Smooth muscle cell (in vitro differentiated cells): ENCODE measurements at regions not wholly inside any gene's neighbourhood (a gene's known extent, or its start where the extent isn't known, plus 50 kb on each side); places are given as distances from the start of the nearest gene placed in this dataset.

Experiments used
- DNase-seq: peaks from one replicate; lab custom pipeline; 2025; ENCODE audit not compliant: unreplicated experiment; lab: John Stamatoyannopoulos, UW
- H2AFZ ChIP-seq: fragments of 200-600 bp; sonication (generic); 2 replicates; pipeline ENCODE4 v1.6.0; 2016; ENCODE audit warnings: antibody characterized with exemption, low read depth, mild to moderate bottlenecking
- H3F3A ChIP-seq: fragments of 200-600 bp; sonication (generic); 2 replicates; pipeline ENCODE4 v1.6.0; 2017; ENCODE audit warnings: antibody characterized with exemption, low read depth
- H3K27ac ChIP-seq: fragments of 200-600 bp; sonication (generic); 2 replicates; pipeline ENCODE4 v1.5.1; 2016; ENCODE audit warnings: low read depth, mild to moderate bottlenecking
- H3K27me3 ChIP-seq: fragments of 200-600 bp; sonication (generic); 2 replicates; pipeline ENCODE4 v1.6.1; 2016; ENCODE audit warnings: low read depth, mild to moderate bottlenecking
- H3K36me3 ChIP-seq: fragments of 200-600 bp; sonication (generic); 2 replicates; pipeline ENCODE4 v1.5.1; 2016; ENCODE audit warnings: low read depth
- H3K4me1 ChIP-seq: fragments of 200-600 bp; sonication (generic); 2 replicates; pipeline ENCODE4 v1.5.1; 2016; ENCODE audit warnings: low read depth
- H3K4me2 ChIP-seq: fragments of 200-600 bp; sonication (generic); 2 replicates; pipeline ENCODE4 v1.6.0; 2016; ENCODE audit warnings: mild to moderate bottlenecking
- H3K4me3 ChIP-seq: fragments of 200-600 bp; sonication (generic); 2 replicates; pipeline ENCODE4 v1.5.1; 2016; ENCODE audit warnings: mild to moderate bottlenecking
- H3K79me2 ChIP-seq: fragments of 200-600 bp; sonication (generic); 2 replicates; pipeline ENCODE4 v1.6.0; 2016; ENCODE audit warnings: low read depth, mild to moderate bottlenecking
- H3K9ac ChIP-seq: fragments of 200-600 bp; sonication (generic); 2 replicates; pipeline ENCODE4 v1.6.0; 2016; ENCODE audit warnings: low read depth
- H3K9me3 ChIP-seq: fragments of 200-600 bp; sonication (generic); replicated peaks from 2 replicates; pipeline ENCODE4 v1.5.1; 2016; ENCODE audit warnings: low read depth
- H4K20me1 ChIP-seq: fragments of 200-600 bp; sonication (generic); 2 replicates; pipeline ENCODE4 v1.6.0; 2016; ENCODE audit warnings: low read depth
- CTCF ChIP-seq: fragments of 200-600 bp; sonication (generic); IDR thresholded peaks from 2 replicates; pipeline ENCODE4 v1.5.1; 2017; ENCODE audit warnings: borderline replicate concordance, mild to moderate bottlenecking, antibody characterized with exemption; ENCODE audit not compliant: insufficient read depth, poor library complexity, severe bottlenecking
- WGBS: methylation state at CpG from one replicate; pipeline ENCODE4 v1.1.7; 2016; ENCODE audit warnings: low lambda C conversion rate; 5-methylcytosine and 5-hydroxymethylcytosine counted together

DNA sequence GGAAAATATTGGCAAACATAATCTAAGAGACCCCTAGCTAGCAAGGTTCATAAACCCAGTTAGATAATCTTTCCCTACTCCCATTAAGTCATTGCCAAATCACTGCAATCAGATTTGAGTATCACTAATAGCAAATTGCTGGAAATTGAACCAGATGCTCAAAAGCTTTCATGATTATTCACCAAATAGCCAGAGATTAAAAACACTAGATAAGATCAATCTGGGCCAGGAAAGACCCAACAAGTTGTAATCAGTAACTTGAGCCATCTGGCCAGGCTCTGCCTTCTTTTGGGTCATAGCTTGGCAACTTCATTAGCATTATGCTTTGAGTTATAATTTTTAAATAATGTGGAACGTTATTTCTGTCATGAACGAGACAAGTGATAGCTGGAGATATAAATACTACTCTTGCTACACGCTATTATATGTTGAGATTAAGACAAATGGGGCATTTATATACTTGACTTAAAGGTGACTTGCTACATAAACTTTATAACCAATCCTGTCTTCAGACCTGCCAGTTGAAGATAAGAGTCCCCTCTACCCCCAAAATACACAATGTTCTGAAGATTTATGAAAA lies 196.6 kb upstream of the EDNRA start:
- DNase-seq: no peak
- no peaks in the 10 kb centered on the region for H3K9me3 ChIP-seq
- WGBS: 90% methylated on average over 3 of the region's 3 CpGs
- H3K9ac ChIP-seq: no peak overlapping the region
- H3K27me3 ChIP-seq: no peaks in the 10 kb centered on the region
- H3K4me3 ChIP-seq: no peak overlapping the region
- H3K79me2 ChIP-seq: no peaks in the 10 kb centered on the region
- TF ChIP-seq CTCF: no peak
- no peaks in the 10 kb centered on the region for H4K20me1 ChIP-seq
- no peaks in the 10 kb centered on the region for H3K36me3 ChIP-seq
- no peak overlapping the region for H2AFZ ChIP-seq
- no peak overlapping the region for H3K4me2 ChIP-seq
- H3F3A ChIP-seq: no peaks in the 10 kb centered on the region
- H3K4me1 ChIP-seq: no peaks in the 10 kb centered on the region
- no peak overlapping the region for H3K27ac ChIP-seq

DNA sequence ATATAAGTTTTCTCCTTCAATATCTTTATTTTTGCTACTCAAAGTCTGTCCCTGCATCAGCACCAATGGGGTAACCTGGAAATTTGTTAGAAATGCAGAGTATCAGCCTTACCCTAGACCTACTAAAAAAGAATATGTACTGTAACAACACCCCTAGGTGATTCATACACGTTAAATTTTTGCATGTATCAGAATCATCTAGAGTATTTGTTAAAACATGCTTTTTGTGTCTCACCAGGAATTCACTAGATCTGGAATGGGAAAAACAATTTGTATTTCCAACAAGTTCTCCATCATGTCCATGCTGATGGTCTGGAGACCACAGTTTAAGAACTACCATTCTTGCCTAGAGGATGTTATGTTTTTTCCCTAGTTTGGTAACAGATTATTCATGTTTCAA lies 196.0 kb upstream of the EDNRA start:
- no peaks in the 10 kb centered on the region for H3K79me2 ChIP-seq
- no peak for DNase-seq
- H3K4me2 ChIP-seq: no peak overlapping the region
- no peaks in the 10 kb centered on the region for H3K9me3 ChIP-seq
- WGBS: 85% methylated on average over 1 of the region's 1 CpG
- no peaks in the 10 kb centered on the region for H3K4me1 ChIP-seq
- no peak overlapping the region for H3K4me3 ChIP-seq
- H3K9ac ChIP-seq: no peak overlapping the region
- H3K27ac ChIP-seq: no peak overlapping the region
- no peaks in the 10 kb centered on the region for H4K20me1 ChIP-seq
- no peaks in the 10 kb centered on the region for H3F3A ChIP-seq
- no peak overlapping the region for H2AFZ ChIP-seq
- H3K36me3 ChIP-seq: no peaks in the 10 kb centered on the region
- no peak for TF ChIP-seq CTCF
- no peaks in the 10 kb centered on the region for H3K27me3 ChIP-seq

- no peak for DNase-seq
- no peak overlapping the region for H3K9ac ChIP-seq
- no peaks in the 10 kb centered on the region for H3K79me2 ChIP-seq
- H3F3A ChIP-seq: no peaks in the 10 kb centered on the region
- WGBS: 94% methylated on average over 4 of the region's 4 CpGs
- no peaks in the 10 kb centered on the region for H3K36me3 ChIP-seq
- no peaks in the 10 kb centered on the region for H4K20me1 ChIP-seq
- no peak overlapping the region for H3K4me2 ChIP-seq
- H3K4me1 ChIP-seq: no peaks in the 10 kb centered on the region
- no peak overlapping the region for H3K27ac ChIP-seq
- H3K27me3 ChIP-seq: no peaks in the 10 kb centered on the region
- no peak for TF ChIP-seq CTCF
- H2AFZ ChIP-seq: no peak overlapping the region
- no peak overlapping the region for H3K4me3 ChIP-seq
- no peaks in the 10 kb centered on the region for H3K9me3 ChIP-seq
Measured at GRCh38 chr4:147285751-147286150, 195.1 kb upstream of the EDNRA start.

DNA sequence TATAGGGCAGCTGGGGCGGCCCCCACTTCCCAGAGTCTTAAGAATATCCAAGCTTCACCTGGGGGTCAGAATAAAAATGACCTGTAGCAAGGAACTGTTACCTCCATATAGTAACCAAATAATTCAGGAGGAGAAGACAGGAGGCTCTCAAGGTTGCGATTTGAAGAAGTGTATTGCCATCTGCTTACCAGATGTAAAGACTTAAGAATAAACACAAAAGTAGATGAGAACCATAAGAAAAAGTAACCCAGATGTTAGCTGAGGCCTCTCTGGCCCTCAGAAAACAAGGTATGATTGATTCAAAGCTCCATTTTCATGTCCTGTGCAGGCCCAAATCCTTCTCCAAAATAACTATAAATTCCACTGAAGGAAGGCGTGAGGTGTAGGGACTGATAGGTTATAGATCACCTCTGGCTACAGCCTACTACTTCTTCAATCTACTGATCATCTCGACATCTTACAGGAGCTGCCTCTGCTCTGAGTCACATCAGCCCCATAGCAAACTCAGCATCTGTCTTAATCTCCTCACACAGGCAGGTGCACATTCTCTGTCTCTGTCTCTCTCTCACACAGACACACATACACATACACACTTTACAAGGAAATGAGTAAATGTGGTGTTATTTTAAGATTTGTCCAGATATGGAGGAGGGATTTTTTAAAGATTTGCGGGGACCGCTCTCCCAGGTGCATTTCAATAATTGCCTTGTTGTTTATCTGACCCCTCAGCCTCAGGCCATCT lies 193.9 kb upstream of the EDNRA start:
- Histone ChIP-seq H4K20me1 (no peaks in the 10 kb centered on the region), H3F3A (no peaks in the 10 kb centered on the region), H3K9ac (no peak overlapping the region), H3K9me3 (no peaks in the 10 kb centered on the region), H3K4me1 (no peaks in the 10 kb centered on the region), H3K27me3 (no peaks in the 10 kb centered on the region), H3K4me2 (no peak overlapping the region), H3K36me3 (no peaks in the 10 kb centered on the region), H3K79me2 (no peaks in the 10 kb centered on the region), H3K4me3 (no peak overlapping the region), H3K27ac (no peak overlapping the region), H2AFZ (no peak overlapping the region)
- TF ChIP-seq CTCF: no peak
- WGBS: 85% methylated on average over 6 of the region's 6 CpGs
- DNase-seq: no peak
